ENCODE measurements at regions not wholly inside any gene's neighbourhood (a gene's known extent, or its start where the extent isn't known, plus 50 kb on each side); places are given as distances from the start of the nearest gene placed in this dataset.

DNA sequence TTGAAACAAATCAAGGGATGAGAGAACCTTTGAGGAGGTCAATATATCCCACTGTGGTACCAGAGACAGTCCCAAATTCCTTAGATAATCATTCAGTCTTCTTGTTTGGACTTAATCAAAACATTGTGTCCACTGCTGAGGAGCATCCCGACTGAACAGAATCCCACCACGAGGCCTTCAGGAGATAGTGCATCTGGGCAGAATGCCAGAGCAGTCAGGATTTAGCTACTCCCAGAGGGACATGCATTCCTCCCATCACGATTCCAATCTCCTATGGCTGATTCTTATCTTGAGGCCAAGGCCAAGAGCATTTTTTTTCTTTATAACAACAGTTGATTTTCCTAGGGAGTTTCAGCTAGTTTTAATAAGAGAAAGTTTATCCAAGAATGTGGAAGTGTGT lies 87.4 kb upstream of the COX10 start (continued):
- TF ChIP-seq, protein P1, sequence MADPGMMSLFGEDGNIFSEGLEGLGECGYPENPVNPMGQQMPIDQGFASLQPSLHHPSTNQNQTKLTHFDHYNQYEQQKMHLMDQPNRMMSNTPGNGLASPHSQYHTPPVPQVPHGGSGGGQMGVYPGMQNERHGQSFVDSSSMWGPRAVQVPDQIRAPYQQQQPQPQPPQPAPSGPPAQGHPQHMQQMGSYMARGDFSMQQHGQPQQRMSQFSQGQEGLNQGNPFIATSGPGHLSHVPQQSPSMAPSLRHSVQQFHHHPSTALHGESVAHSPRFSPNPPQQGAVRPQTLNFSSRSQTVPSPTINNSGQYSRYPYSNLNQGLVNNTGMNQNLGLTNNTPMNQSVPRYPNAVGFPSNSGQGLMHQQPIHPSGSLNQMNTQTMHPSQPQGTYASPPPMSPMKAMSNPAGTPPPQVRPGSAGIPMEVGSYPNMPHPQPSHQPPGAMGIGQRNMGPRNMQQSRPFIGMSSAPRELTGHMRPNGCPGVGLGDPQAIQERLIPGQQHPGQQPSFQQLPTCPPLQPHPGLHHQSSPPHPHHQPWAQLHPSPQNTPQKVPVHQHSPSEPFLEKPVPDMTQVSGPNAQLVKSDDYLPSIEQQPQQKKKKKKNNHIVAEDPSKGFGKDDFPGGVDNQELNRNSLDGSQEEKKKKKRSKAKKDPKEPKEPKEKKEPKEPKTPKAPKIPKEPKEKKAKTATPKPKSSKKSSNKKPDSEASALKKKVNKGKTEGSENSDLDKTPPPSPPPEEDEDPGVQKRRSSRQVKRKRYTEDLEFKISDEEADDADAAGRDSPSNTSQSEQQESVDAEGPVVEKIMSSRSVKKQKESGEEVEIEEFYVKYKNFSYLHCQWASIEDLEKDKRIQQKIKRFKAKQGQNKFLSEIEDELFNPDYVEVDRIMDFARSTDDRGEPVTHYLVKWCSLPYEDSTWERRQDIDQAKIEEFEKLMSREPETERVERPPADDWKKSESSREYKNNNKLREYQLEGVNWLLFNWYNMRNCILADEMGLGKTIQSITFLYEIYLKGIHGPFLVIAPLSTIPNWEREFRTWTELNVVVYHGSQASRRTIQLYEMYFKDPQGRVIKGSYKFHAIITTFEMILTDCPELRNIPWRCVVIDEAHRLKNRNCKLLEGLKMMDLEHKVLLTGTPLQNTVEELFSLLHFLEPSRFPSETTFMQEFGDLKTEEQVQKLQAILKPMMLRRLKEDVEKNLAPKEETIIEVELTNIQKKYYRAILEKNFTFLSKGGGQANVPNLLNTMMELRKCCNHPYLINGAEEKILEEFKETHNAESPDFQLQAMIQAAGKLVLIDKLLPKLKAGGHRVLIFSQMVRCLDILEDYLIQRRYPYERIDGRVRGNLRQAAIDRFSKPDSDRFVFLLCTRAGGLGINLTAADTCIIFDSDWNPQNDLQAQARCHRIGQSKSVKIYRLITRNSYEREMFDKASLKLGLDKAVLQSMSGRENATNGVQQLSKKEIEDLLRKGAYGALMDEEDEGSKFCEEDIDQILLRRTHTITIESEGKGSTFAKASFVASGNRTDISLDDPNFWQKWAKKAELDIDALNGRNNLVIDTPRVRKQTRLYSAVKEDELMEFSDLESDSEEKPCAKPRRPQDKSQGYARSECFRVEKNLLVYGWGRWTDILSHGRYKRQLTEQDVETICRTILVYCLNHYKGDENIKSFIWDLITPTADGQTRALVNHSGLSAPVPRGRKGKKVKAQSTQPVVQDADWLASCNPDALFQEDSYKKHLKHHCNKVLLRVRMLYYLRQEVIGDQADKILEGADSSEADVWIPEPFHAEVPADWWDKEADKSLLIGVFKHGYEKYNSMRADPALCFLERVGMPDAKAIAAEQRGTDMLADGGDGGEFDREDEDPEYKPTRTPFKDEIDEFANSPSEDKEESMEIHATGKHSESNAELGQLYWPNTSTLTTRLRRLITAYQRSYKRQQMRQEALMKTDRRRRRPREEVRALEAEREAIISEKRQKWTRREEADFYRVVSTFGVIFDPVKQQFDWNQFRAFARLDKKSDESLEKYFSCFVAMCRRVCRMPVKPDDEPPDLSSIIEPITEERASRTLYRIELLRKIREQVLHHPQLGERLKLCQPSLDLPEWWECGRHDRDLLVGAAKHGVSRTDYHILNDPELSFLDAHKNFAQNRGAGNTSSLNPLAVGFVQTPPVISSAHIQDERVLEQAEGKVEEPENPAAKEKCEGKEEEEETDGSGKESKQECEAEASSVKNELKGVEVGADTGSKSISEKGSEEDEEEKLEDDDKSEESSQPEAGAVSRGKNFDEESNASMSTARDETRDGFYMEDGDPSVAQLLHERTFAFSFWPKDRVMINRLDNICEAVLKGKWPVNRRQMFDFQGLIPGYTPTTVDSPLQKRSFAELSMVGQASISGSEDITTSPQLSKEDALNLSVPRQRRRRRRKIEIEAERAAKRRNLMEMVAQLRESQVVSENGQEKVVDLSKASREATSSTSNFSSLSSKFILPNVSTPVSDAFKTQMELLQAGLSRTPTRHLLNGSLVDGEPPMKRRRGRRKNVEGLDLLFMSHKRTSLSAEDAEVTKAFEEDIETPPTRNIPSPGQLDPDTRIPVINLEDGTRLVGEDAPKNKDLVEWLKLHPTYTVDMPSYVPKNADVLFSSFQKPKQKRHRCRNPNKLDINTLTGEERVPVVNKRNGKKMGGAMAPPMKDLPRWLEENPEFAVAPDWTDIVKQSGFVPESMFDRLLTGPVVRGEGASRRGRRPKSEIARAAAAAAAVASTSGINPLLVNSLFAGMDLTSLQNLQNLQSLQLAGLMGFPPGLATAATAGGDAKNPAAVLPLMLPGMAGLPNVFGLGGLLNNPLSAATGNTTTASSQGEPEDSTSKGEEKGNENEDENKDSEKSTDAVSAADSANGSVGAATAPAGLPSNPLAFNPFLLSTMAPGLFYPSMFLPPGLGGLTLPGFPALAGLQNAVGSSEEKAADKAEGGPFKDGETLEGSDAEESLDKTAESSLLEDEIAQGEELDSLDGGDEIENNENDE (IDR thresholded peaks at IDR 0.05; ENCODE audit: insufficient replicate concordance, low read length) = no peak
- TF ChIP-seq SUZ12 (IDR thresholded peaks at IDR 0.05; ENCODE audit: low read length) (no peak), SIX5 (IDR thresholded peaks at IDR 0.05; ENCODE audit: low read depth, low read length) (no peak), RBBP5 (IDR thresholded peaks at IDR 0.05; ENCODE audit: borderline replicate concordance, low read depth, low read length) (no peak), HDAC6 (IDR thresholded peaks at IDR 0.05; ENCODE audit: low read depth, low read length) (no peak), CHD1 (IDR thresholded peaks at IDR 0.05; ENCODE audit: low read depth, low read length) (no peak), ZNF274 (IDR thresholded peaks at IDR 0.05; ENCODE audit: borderline replicate concordance, extremely low read depth, low read length) (no peak), SRF (IDR thresholded peaks at IDR 0.05; ENCODE audit: low read depth, low read length) (no peak), EP300 (IDR thresholded peaks at IDR 0.05; ENCODE audit: borderline replicate concordance in 1 of 2, low read depth in 2 of 2, low read length in 2 of 2) (no peak), HDAC2 (IDR thresholded peaks at IDR 0.05; ENCODE audit: borderline replicate concordance in 1 of 2, low read depth in 2 of 2, low read length in 2 of 2) (no peak), KDM1A (IDR thresholded peaks at IDR 0.05; ENCODE audit: borderline replicate concordance, low read length) (no peak), POLR2A (IDR thresholded peaks at IDR 0.05; ENCODE audit: control extremely low read depth in 1 of 2, low read depth in 2 of 2, low read length in 2 of 2) (no peak), CEBPB (IDR thresholded peaks at IDR 0.05; ENCODE audit: low read depth, low read length) (no peak)

Measured in H1 (cell line).